Mammary epithelial cell (primary cell): ENCODE measurements at regions not wholly inside any gene's neighbourhood (a gene's known extent, or its start where the extent isn't known, plus 50 kb on each side); places are given as distances from the start of the nearest gene placed in this dataset.

Source experiments
- EZH2 ChIP-seq: IDR thresholded peaks from 2 replicates; pipeline ENCODE4 v1.6.1; 2012; ENCODE audit warnings: low read length, inconsistent platforms, borderline replicate concordance
- TF ChIP-seq, protein P1 (sequence below), 2 donors: IDR thresholded peaks in 1 of 2; conservative IDR thresholded peaks in 1 of 2; 2 replicates each; pipeline ENCODE4 v1.5.1; 2011 to 2012; ENCODE audit warnings: inconsistent platforms in 2 of 2, low read length in 2 of 2, mild to moderate bottlenecking in 2 of 2, control low read depth in 1 of 2, low read depth in 1 of 2; ENCODE audit not compliant: insufficient read depth in 1 of 2; ENCODE audit errors: extremely low read depth in 1 of 2

DNA sequence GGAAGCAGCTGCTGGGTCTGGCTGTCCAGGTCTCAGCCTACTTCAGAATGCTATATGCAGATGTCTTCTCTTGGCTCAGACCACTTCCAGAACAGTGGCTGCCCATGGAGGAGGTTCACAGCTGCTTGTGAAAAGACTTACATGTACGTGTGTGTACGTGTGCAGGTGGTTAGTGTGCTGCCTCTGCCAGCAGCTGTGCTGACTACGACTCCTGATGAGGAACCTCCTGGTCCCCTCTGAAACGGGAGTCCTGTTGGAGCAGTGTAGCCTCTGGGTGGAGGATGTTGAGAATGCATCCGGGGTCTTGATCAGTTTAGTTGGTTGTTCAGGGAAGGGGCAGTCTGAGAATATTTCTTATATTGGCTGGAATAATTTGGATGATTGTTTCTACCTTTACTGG is 155.9 kb upstream of the WDR1 start:
- TF ChIP-seq, protein P1, sequence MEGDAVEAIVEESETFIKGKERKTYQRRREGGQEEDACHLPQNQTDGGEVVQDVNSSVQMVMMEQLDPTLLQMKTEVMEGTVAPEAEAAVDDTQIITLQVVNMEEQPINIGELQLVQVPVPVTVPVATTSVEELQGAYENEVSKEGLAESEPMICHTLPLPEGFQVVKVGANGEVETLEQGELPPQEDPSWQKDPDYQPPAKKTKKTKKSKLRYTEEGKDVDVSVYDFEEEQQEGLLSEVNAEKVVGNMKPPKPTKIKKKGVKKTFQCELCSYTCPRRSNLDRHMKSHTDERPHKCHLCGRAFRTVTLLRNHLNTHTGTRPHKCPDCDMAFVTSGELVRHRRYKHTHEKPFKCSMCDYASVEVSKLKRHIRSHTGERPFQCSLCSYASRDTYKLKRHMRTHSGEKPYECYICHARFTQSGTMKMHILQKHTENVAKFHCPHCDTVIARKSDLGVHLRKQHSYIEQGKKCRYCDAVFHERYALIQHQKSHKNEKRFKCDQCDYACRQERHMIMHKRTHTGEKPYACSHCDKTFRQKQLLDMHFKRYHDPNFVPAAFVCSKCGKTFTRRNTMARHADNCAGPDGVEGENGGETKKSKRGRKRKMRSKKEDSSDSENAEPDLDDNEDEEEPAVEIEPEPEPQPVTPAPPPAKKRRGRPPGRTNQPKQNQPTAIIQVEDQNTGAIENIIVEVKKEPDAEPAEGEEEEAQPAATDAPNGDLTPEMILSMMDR (conservative IDR thresholded peaks at IDR 0.05 in 1 of 2, IDR thresholded peaks at IDR 0.05 in 1 of 2; ENCODE audit: extremely low read depth in 1 of 2, insufficient read depth in 1 of 2, low read depth in 1 of 2, low read length in 2 of 2) = no peak
- TF ChIP-seq EZH2 = no peak
